ENCODE measurements at regions not wholly inside any gene's neighbourhood (a gene's known extent, or its start where the extent isn't known, plus 50 kb on each side); places are given as distances from the start of the nearest gene placed in this dataset.

- DNase-seq (ENCODE audit: low read depth in 2 of 2), result no peak
These were observed 191.1 kb downstream of the MELK start for GRCh38 chr9:36763778-36764177.

- no peak for DNase-seq (ENCODE audit: low read depth in 2 of 2)
These were observed 191.8 kb downstream of the MELK start for GRCh38 chr9:36764364-36765076.

GRCh38 chr9:36765077-36765390 is 192.3 kb downstream of the MELK start:
- no peak for DNase-seq (ENCODE audit: low read depth in 2 of 2)

GRCh38 chr9:36765468-36766341 is 193.0 kb downstream of the MELK start:
- peak; percentile 74 to 84 for DNase-seq (ENCODE audit: low read depth in 2 of 2)

- DNase-seq (ENCODE audit: low read depth in 2 of 2), result no peak
These were observed 196.0 kb downstream of the MELK start for GRCh38 chr9:36768677-36769076.

- no peak for DNase-seq (ENCODE audit: low read depth in 2 of 2)
These were observed 197.3 kb downstream of the MELK start for GRCh38 chr9:36770025-36770424.

GRCh38 chr9:36772449-36773403 is 200.0 kb downstream of the MELK start:
- no peak for DNase-seq (ENCODE audit: low read depth in 2 of 2)

GRCh38 chr9:36778682-36779081 is 206.0 kb downstream of the MELK start:
- DNase-seq (ENCODE audit: low read depth in 2 of 2), result no peak

- no peak for DNase-seq (ENCODE audit: low read depth in 2 of 2)
These were observed 206.9 kb downstream of the MELK start for GRCh38 chr9:36779582-36779981.

- no peak for DNase-seq (ENCODE audit: low read depth in 2 of 2)
These were observed 207.5 kb downstream of the MELK start for GRCh38 chr9:36780186-36780585.

GRCh38 chr9:36781533-36781932 is 208.8 kb downstream of the MELK start:
- no peak for DNase-seq (ENCODE audit: low read depth in 2 of 2)

All from stimulated activated CD8-positive, alpha-beta memory T cell treated with anti-CD3 and anti-CD28 coated beads, Interleukin-2, amount 100 ng/mL, for 48 hours (primary cell).